ENCODE measurements at regions not wholly inside any gene's neighbourhood (a gene's known extent, or its start where the extent isn't known, plus 50 kb on each side); places are given as distances from the start of the nearest gene placed in this dataset.

DNA sequence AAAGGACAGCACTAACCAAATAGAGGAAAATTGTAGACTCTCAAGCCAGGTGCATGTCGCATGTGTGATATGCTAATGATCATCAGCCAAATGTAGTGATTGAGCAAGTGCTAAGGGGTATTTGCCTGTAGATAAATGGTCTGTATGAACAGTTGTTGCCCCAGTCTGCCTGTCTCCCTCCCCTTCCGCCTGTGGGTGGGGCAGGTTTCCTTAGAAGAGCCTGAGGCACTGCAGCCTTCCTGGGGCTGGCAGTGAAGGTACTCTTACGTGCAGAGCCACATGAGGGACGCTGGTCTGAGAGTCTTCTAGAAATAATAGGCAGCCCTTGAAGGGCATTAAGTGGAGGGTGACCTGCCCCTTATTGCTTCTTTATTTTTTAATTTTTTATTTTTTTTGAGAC lies 152.1 kb downstream of the SNX10 start:
- Histone ChIP-seq H3K36me3 (replicated peaks in 1 of 2; ENCODE audit: control extremely low read depth in 1 of 2, control insufficient read depth in 1 of 2, extremely low read depth in 1 of 2, insufficient read depth in 2 of 2, low read length in 1 of 2) (no peaks in the 10 kb centered on the region), H3K9me3 (ENCODE audit: control extremely low read depth in 1 of 3, control insufficient read depth in 2 of 3, insufficient read depth in 1 of 3, low read length in 2 of 3) (no peaks in the 10 kb centered on the region), H2AFZ (ENCODE audit: insufficient read depth, low read depth, low read length, poor library complexity, severe bottlenecking) (no peak overlapping the region), H3K79me2 (ENCODE audit: control insufficient read depth, insufficient read depth, low read length) (no peaks in the 10 kb centered on the region), H3K4me1 (ENCODE audit: control insufficient read depth in 2 of 2, insufficient read depth in 2 of 2, low read length in 2 of 2) (no peaks in the 10 kb centered on the region), H3K27ac (ENCODE audit: low read length in 2 of 2) (no peak overlapping the region), H4K20me1 (ENCODE audit: control insufficient read depth, insufficient read depth, low read length, poor library complexity, severe bottlenecking) (no peaks in the 10 kb centered on the region), H3K27me3 (replicated peaks in 1 of 4; ENCODE audit: control extremely low read depth in 1 of 4, control insufficient read depth in 3 of 4, insufficient read depth in 4 of 4, low read length in 3 of 4) (peaks cover 0 to 5% (median 0%) of the 10 kb centered on the region in 4 experiments), H3K4me2 (replicated peaks; ENCODE audit: low read depth, low read length, poor library complexity, severe bottlenecking) (no peak overlapping the region), H3K4me3 (ENCODE audit: control extremely low read depth in 1 of 5, extremely low read depth in 1 of 5, insufficient read depth in 1 of 5, low read depth in 2 of 5, low read length in 4 of 5) (no peak overlapping the region), H3K9ac (ENCODE audit: low read length) (no peak overlapping the region)
- no peak overlapping the region for H3K27ac Mint-ChIP-seq
- WGBS (ENCODE audit: insufficient coverage): no CpG with 5 or more reads among the region's 4 CpGs
- no peak overlapping the region for H3K4me3 Mint-ChIP-seq
- ChIA-PET POLR2A (no interaction called here), CTCF (no interaction called here)
- no peaks in the 10 kb centered on the region for H3K9me3 Mint-ChIP-seq (ENCODE audit: insufficient read depth)
- no peaks in the 10 kb centered on the region for H3K4me1 Mint-ChIP-seq
- ATAC-seq (ENCODE audit: low read depth): no peak
- peaks cover 6% of the 10 kb centered on the region for H3K27me3 Mint-ChIP-seq
- no peak for TF ChIP-seq EZH2 (IDR thresholded peaks at IDR 0.05; ENCODE audit: borderline replicate concordance, insufficient read depth, low read depth, low read length, poor library complexity, severe bottlenecking)
- TF ChIP-seq, protein P1, sequence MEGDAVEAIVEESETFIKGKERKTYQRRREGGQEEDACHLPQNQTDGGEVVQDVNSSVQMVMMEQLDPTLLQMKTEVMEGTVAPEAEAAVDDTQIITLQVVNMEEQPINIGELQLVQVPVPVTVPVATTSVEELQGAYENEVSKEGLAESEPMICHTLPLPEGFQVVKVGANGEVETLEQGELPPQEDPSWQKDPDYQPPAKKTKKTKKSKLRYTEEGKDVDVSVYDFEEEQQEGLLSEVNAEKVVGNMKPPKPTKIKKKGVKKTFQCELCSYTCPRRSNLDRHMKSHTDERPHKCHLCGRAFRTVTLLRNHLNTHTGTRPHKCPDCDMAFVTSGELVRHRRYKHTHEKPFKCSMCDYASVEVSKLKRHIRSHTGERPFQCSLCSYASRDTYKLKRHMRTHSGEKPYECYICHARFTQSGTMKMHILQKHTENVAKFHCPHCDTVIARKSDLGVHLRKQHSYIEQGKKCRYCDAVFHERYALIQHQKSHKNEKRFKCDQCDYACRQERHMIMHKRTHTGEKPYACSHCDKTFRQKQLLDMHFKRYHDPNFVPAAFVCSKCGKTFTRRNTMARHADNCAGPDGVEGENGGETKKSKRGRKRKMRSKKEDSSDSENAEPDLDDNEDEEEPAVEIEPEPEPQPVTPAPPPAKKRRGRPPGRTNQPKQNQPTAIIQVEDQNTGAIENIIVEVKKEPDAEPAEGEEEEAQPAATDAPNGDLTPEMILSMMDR (IDR thresholded peaks at IDR 0.05): no peak
- intact Hi-C loops (cut with micrococcal nuclease): no loop called here
- no peak for DNase-seq

DNA sequence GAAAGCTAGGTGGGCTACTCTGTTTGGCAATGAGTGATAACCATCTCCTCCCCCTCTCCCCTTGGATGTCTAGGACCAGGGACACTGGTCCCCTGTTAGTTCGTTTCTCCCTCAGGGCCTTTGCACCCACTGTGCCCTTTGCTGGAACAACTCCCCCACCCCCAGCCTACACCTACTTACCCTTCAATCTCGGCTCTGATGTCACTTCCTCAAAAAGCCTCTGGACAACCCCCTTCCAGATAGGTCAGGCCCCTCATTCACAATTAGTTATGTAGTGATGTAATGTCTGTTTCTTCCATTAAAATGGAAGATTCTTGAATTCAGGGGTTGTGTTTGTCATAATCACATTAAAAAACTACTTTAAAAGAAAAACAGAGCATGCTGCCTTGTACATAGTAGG lies 152.9 kb downstream of the SNX10 start:
- H3K27me3 ChIP-seq (replicated peaks in 1 of 4; ENCODE audit: control extremely low read depth in 1 of 4, control insufficient read depth in 3 of 4, insufficient read depth in 4 of 4, low read length in 3 of 4): peaks cover 0 to 5% (median 0%) of the 10 kb centered on the region in 4 experiments
- H2AFZ ChIP-seq (ENCODE audit: insufficient read depth, low read depth, low read length, poor library complexity, severe bottlenecking): no peak overlapping the region
- ATAC-seq (ENCODE audit: low read depth) (no peak), DNase-seq (no peak)
- H3K4me1 Mint-ChIP-seq: no peaks in the 10 kb centered on the region
- H3K9ac ChIP-seq (ENCODE audit: low read length): no peak overlapping the region
- no peak overlapping the region for H3K4me2 ChIP-seq (replicated peaks; ENCODE audit: low read depth, low read length, poor library complexity, severe bottlenecking)
- no peak overlapping the region for H3K4me3 ChIP-seq (ENCODE audit: control extremely low read depth in 1 of 5, extremely low read depth in 1 of 5, insufficient read depth in 1 of 5, low read depth in 2 of 5, low read length in 4 of 5)
- ChIA-PET POLR2A (no interaction called here), CTCF (no interaction called here)
- no peaks in the 10 kb centered on the region for H3K9me3 ChIP-seq (ENCODE audit: control extremely low read depth in 1 of 3, control insufficient read depth in 2 of 3, insufficient read depth in 1 of 3, low read length in 2 of 3)
- H4K20me1 ChIP-seq (ENCODE audit: control insufficient read depth, insufficient read depth, low read length, poor library complexity, severe bottlenecking): no peaks in the 10 kb centered on the region
- no peak for TF ChIP-seq EZH2 (IDR thresholded peaks at IDR 0.05; ENCODE audit: borderline replicate concordance, insufficient read depth, low read depth, low read length, poor library complexity, severe bottlenecking)
- TF ChIP-seq, protein P1 (IDR thresholded peaks at IDR 0.05): no peak
- no peaks in the 10 kb centered on the region for H3K4me1 ChIP-seq (ENCODE audit: control insufficient read depth in 2 of 2, insufficient read depth in 2 of 2, low read length in 2 of 2)
- H3K27ac ChIP-seq (ENCODE audit: low read length in 2 of 2): no peak overlapping the region
- peaks cover 9% of the 10 kb centered on the region for H3K27me3 Mint-ChIP-seq
- intact Hi-C loops (cut with micrococcal nuclease): no loop called here
- 83% methylated on average over 1 of the region's 2 CpGs for WGBS (ENCODE audit: insufficient coverage)
- no peak overlapping the region for H3K4me3 Mint-ChIP-seq
- no peak overlapping the region for H3K27ac Mint-ChIP-seq
- H3K36me3 ChIP-seq (replicated peaks in 1 of 2; ENCODE audit: control extremely low read depth in 1 of 2, control insufficient read depth in 1 of 2, extremely low read depth in 1 of 2, insufficient read depth in 2 of 2, low read length in 1 of 2): no peaks in the 10 kb centered on the region
- H3K9me3 Mint-ChIP-seq (ENCODE audit: insufficient read depth): no peaks in the 10 kb centered on the region
- H3K79me2 ChIP-seq (ENCODE audit: control insufficient read depth, insufficient read depth, low read length): no peaks in the 10 kb centered on the region

Measured in B cell (primary cell).